Stimulated activated CD4-positive, alpha-beta T cell treated with anti-CD3 and anti-CD28 coated beads, Interleukin-4, amount 100 ng/mL, for 48 hours (primary cell): ENCODE measurements at regions not wholly inside any gene's neighbourhood (a gene's known extent, or its start where the extent isn't known, plus 50 kb on each side); places are given as distances from the start of the nearest gene placed in this dataset.
"Not testable (repeated sequence)": the region's sequence is repeated elsewhere in the genome, so short reads cannot be mapped to it uniquely, and the experiment has no call there.

Experiments
- DNase-seq, 2 donors: peaks; one replicate each; pipeline ENCODE4 v3.0.0-alpha.2; 2020; ENCODE audit warnings: low read depth in 2 of 2

DNA sequence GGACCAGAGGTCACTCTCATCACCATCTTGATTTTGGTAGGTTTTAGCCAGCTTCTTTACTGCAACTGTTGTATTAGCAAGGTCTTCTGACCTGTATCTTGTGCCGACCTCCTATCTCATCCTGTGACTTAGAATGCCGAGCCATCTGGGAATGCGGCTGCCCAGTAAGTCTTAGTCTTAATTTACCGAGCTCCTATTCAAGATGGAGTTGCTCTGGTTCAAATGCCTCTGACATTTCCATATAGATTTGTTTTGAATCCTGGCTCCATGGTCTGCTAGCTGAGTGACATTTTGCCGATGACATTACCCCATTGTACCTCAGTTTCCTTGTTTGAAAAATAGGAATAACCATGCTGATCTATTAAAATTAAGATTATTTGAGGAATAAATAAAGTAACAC is 193.9 kb upstream of the HMCN1 start:
- DNase-seq: no peak

- no peak for DNase-seq
Measured at GRCh38 chr1:185539277-185539943, 194.8 kb upstream of the HMCN1 start.

GRCh38 chr1:185538309-185538898 is 195.8 kb upstream of the HMCN1 start:
- DNase-seq: not testable (repeated sequence)

DNA sequence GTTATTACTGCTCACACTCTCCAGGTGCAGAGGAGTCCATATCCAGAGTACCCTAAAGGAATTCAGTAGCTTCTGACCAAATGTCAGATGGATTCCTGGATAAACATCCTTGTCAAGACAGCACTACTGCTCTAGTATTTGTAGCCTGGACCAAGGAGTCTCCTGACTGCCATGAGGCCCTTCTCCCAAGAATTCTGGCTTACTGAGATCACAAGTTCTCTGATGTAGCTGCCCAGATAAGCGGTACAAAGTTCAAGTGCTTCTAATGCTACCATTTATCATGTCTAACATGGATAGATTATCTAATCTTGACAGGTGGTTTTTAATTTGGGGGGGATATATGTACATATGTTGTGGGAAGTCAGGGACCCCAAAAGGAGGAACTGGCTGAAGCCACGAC is 196.6 kb upstream of the HMCN1 start:
- DNase-seq: no peak

GRCh38 chr1:185536165-185536920 is 197.8 kb upstream of the HMCN1 start:
- DNase-seq: no peak

- no peak for DNase-seq
Measured at GRCh38 chr1:185535621-185536020, 198.6 kb upstream of the HMCN1 start.

- DNase-seq: no peak
Measured at GRCh38 chr1:185534801-185535200, 199.4 kb upstream of the HMCN1 start.

GRCh38 chr1:185533596-185533995 is 200.6 kb upstream of the HMCN1 start:
- no peak for DNase-seq

- no peak for DNase-seq
Measured at GRCh38 chr1:185532856-185533255, 201.3 kb upstream of the HMCN1 start.

DNA sequence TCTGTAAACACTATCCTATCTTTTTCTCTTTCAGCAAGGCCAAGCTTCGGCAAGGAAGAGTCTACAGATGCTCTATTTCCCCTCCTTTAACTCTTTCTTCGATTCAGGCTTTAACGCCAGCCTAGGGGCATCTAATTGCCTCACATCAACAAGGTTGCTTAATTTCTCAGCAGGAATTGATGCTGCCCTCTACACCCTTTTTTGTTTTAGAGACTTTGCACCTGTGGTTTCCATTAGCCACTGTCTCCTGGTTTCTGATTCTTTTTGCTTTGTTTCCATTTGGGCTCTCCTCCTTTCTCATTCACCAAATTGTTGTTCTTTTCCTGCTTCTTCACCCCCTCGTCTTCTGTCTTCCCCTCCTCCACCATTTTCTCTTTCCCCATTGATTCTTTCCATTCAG is 202.4 kb upstream of the HMCN1 start:
- DNase-seq: no peak

- no peak for DNase-seq
Measured at GRCh38 chr1:185530215-185530614, 204.0 kb upstream of the HMCN1 start.

GRCh38 chr1:185529673-185530072 is 204.5 kb upstream of the HMCN1 start:
- DNase-seq: no peak

- no peak for DNase-seq
Measured at GRCh38 chr1:185528084-185528676, 206.0 kb upstream of the HMCN1 start.

DNA sequence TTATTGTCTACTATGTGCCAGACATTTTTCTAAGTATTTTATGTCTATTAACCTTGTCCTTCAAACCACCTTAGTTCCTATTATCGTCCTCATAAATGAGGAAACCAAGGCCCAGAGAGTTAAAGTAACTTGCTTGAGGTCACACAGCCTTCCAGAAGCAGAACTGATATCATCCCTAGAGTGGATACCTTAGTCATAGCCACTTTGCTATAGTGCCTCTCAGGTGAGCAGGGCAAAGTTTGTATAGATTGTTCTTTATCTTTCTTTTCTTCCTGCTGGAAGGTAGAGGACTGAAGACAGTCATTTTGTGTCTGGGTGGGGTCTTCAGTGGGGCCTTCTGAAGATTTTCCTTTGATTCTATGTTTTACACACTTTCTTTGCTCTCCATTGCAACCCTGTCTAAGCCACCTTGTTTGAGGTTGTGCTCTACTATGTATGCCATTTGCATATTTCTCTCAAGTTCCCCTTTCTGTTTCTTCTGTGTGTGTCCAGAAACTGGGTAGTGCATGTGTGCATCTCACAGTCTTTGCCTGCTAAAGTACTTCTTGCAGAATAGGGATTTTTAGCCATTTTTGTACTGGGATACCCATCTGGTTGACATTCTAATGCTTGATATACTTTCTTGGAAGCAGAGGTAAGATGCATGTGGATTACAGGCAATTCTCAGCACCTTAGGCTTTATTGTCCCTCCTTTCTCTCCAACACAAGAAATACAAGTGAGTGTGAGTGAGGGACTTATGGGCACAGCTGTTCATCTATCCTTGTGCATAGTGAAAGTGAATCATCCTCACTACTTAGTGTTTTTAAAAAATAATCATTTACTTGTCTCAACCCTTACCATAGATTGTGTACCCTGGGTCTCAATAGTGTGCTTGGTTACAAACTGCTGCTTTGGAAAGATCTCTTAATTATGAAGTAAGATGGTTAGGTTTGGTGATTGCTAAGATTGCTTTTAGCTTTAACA is 207.6 kb upstream of the HMCN1 start:
- no peak for DNase-seq

DNA sequence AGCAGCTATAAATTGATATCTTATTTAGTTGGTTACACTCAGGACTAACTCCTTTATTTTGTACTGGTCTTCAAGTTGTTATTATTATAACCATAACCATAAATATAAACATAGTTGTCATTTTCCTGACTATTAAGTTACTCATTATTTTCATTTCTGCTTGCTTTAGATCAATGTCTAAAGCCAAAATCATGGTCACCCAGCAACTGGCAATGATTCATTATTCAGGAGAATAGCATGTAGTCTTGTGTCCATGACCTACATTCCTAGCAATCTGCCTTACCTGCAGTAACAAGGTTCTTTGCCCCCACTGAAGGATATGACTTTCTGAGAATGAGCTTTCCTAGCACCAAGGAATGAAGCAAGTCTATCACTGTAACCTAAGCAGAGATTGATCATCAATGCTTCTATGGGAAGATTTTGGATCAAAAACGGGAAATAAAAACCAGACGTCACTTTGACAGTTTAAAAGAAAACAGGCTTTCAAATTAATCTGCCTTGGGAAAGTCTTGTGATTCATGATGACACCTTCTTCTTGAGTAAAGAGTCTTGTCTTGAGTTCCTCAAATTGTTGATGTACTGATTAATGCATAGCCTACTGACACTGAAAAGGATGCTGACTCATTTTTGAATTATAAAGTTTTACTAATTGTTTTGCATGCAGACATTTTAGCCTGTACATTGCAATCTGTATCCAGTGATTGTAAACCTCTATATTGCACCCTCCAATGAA is 203.3 kb upstream of the IVNS1ABP start:
- no peak for DNase-seq

- no peak for DNase-seq
Measured at GRCh38 chr1:185517808-185518419, 200.9 kb upstream of the IVNS1ABP start.

GRCh38 chr1:185517301-185517700 is 200.3 kb upstream of the IVNS1ABP start:
- DNase-seq: not testable (repeated sequence)

DNA sequence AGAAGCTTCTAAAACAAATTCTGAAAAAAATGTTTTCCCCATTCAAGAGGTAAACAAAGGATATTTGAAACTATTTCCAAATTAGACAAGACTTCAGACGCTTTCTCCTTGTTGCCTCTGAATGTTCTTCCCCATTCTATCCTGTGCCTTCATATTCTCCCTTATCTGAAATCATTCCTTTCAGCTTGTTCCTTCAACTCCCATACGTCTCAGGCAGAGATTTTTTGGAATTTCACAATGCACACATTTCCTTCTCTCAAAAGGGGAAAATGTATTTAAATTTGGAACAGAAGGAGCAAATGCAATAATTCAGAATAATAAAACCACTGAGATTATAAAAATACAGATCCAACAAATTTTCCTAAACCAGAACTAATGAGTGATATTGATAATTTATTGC is 198.7 kb upstream of the IVNS1ABP start:
- DNase-seq: no peak

DNA sequence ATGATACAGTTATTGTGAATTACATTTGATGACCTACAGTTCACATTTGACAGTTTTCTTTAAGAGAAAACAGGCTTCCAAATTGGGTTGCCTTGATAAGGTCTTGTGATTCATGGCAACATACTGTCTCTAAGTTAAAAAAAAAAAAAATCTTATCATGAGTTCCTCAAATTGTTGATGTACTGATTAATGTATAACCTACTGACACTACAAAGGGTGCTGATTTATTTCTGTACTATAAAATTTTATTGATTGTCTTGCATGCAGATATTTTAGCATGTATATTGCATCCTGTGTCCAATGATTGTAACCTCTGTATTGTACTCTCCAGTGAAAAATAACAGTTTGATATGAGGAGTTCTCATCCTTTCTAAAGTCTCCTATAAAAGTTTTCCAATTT is 197.3 kb upstream of the IVNS1ABP start:
- DNase-seq: no peak

- no peak for DNase-seq
Measured at GRCh38 chr1:185512442-185512841, 195.4 kb upstream of the IVNS1ABP start.
